Testis (tissue), 2 donors: ENCODE measurements at regions not wholly inside any gene's neighbourhood (a gene's known extent, or its start where the extent isn't known, plus 50 kb on each side); places are given as distances from the start of the nearest gene placed in this dataset.

Experiments used
- DNase-seq: peaks from one replicate; pipeline ENCODE4 v3.0.0-alpha.2; 2019
- H3K27ac ChIP-seq, 2 donors: fragments of 200-600 bp; sonication (generic); one replicate each; pipeline ENCODE4 v1.5.1; 2019
- H3K27me3 ChIP-seq: fragments of 200-600 bp; sonication (generic); one replicate; pipeline ENCODE4 v1.5.1; 2019
- H3K36me3 ChIP-seq: fragments of 200-600 bp; sonication (generic); one replicate; pipeline ENCODE4 v1.5.1; 2017; ENCODE audit warnings: low read depth; ENCODE audit errors: missing control alignments
- H3K4me1 ChIP-seq: fragments of 200-600 bp; sonication (generic); one replicate; pipeline ENCODE4 v1.5.1; 2019
- H3K4me3 ChIP-seq, 2 donors: fragments of 200-600 bp; sonication (generic); one replicate each; pipeline ENCODE4 v1.5.1; 2017 to 2019
- H3K9me3 ChIP-seq: fragments of 200-600 bp; sonication (generic); one replicate; pipeline ENCODE4 v1.5.1; 2017
- POLR2A ChIP-seq: fragments of 450-650 bp; IDR thresholded peaks from one replicate; pipeline ENCODE4 v1.6.1; 2017; ENCODE audit warnings: antibody characterized with exemption, mild to moderate bottlenecking, moderate library complexity
- WGBS, 2 donors: methylation state at CpG; one replicate each; pipeline ENCODE4 v1.1.5; 2018; 5-methylcytosine and 5-hydroxymethylcytosine counted together
- intact Hi-C: fragments of 100-400 bp; cut with DNase I; formaldehyde crosslinking; loops from one replicate; pipeline ENCODE4 v1.15.1; 2023; ENCODE audit warnings: low total_unique reads
- TF ChIP-seq, protein P1 (sequence below), 3 experiments: fragments of 450-650 bp in 2 of 3; fragments of 200-600 bp in 1 of 3; sonication (generic) in 1 of 3; IDR thresholded peaks; one replicate each; pipeline ENCODE4 v1.5.1; 2016 to 2019; ENCODE audit warnings: antibody characterized with exemption in 3 of 3, mild to moderate bottlenecking in 2 of 3, moderate library complexity in 1 of 3

- no peak for TF ChIP-seq POLR2A
- Histone ChIP-seq H3K4me1 (no peaks in the 10 kb centered on the region), H3K4me3 (no peak overlapping the region), H3K36me3 (no peaks in the 10 kb centered on the region), H3K9me3 (no peaks in the 10 kb centered on the region), H3K27ac (no peak overlapping the region), H3K27me3 (no peaks in the 10 kb centered on the region)
- intact Hi-C loops, result no loop called here
- WGBS, 2 donors, result 51 to 71% methylated on average over 6 of the region's 6 CpGs
- no peak for DNase-seq
Measured at GRCh38 chr7:81273601-81274397, 354.9 kb upstream of the SEMA3C start.

GRCh38 chr7:81272176-81272575, 353.3 kb upstream of the SEMA3C start:
- H3K27me3 ChIP-seq, result no peaks in the 10 kb centered on the region
- TF ChIP-seq, protein P1, sequence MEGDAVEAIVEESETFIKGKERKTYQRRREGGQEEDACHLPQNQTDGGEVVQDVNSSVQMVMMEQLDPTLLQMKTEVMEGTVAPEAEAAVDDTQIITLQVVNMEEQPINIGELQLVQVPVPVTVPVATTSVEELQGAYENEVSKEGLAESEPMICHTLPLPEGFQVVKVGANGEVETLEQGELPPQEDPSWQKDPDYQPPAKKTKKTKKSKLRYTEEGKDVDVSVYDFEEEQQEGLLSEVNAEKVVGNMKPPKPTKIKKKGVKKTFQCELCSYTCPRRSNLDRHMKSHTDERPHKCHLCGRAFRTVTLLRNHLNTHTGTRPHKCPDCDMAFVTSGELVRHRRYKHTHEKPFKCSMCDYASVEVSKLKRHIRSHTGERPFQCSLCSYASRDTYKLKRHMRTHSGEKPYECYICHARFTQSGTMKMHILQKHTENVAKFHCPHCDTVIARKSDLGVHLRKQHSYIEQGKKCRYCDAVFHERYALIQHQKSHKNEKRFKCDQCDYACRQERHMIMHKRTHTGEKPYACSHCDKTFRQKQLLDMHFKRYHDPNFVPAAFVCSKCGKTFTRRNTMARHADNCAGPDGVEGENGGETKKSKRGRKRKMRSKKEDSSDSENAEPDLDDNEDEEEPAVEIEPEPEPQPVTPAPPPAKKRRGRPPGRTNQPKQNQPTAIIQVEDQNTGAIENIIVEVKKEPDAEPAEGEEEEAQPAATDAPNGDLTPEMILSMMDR (IDR thresholded peaks at IDR 0.05), result no peak
- no peak for TF ChIP-seq POLR2A
- H3K4me3 ChIP-seq, result no peak overlapping the region
- H3K36me3 ChIP-seq, result no peaks in the 10 kb centered on the region
- H3K4me1 ChIP-seq, result no peaks in the 10 kb centered on the region
- no peak overlapping the region for H3K27ac ChIP-seq
- intact Hi-C loops, result no loop called here
- no peak for DNase-seq
- 94 to 95% methylated on average over 1 of the region's 1 CpG for WGBS, 2 donors
- no peaks in the 10 kb centered on the region for H3K9me3 ChIP-seq

- Histone ChIP-seq H3K4me1 (no peaks in the 10 kb centered on the region), H3K9me3 (no peaks in the 10 kb centered on the region), H3K27ac (no peak overlapping the region), H3K27me3 (no peaks in the 10 kb centered on the region), H3K4me3 (no peak overlapping the region), H3K36me3 (no peaks in the 10 kb centered on the region)
- DNase-seq, result no peak
- intact Hi-C loops, result no loop called here
- WGBS, 2 donors, result 92 to 95% methylated on average over 1 of the region's 1 CpG
- TF ChIP-seq POLR2A, result no peak
- TF ChIP-seq, protein P1 (IDR thresholded peaks at IDR 0.05), result no peak
Measured at GRCh38 chr7:81268551-81268950, 349.7 kb upstream of the SEMA3C start.

DNA sequence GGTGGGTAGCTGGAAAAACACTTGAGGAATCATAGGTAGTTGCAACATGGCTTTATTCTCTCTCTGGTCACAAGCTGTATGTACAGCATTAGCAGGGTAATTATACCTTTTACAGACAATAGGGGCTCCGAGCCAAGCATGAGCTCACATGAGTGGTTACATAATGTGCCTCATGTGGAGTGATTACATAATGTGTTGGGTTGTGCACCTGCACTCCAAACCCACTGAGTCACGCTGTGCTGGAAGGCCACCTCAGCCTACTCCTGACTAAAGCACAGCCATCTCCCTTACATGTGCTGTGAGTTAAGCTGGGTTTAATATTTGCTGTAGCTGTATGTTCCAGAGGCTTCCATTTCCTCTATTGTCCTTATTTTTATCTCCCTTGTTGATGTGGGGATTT, 348.7 kb upstream of the SEMA3C start:
- no peak overlapping the region for H3K27ac ChIP-seq
- no peaks in the 10 kb centered on the region for H3K36me3 ChIP-seq
- no peaks in the 10 kb centered on the region for H3K4me1 ChIP-seq
- 50 to 83% methylated on average over 2 of the region's 2 CpGs for WGBS, 2 donors
- TF ChIP-seq, protein P1 (IDR thresholded peaks at IDR 0.05), result no peak
- no peak for TF ChIP-seq POLR2A
- no peaks in the 10 kb centered on the region for H3K27me3 ChIP-seq
- no peak for DNase-seq
- no peaks in the 10 kb centered on the region for H3K9me3 ChIP-seq
- intact Hi-C loops, result no loop called here
- H3K4me3 ChIP-seq, result no peak overlapping the region

GRCh38 chr7:81264116-81264515, 345.3 kb upstream of the SEMA3C start:
- no peak overlapping the region for H3K4me3 ChIP-seq
- H3K36me3 ChIP-seq, result no peaks in the 10 kb centered on the region
- intact Hi-C loops, result no loop called here
- H3K9me3 ChIP-seq, result no peaks in the 10 kb centered on the region
- TF ChIP-seq POLR2A, result no peak
- TF ChIP-seq, protein P1 (IDR thresholded peaks at IDR 0.05), result no peak
- no peaks in the 10 kb centered on the region for H3K27me3 ChIP-seq
- no peaks in the 10 kb centered on the region for H3K4me1 ChIP-seq
- H3K27ac ChIP-seq, result no peak overlapping the region
- no peak for DNase-seq
